Spleen (tissue), 11 donors: ENCODE measurements at regions not wholly inside any gene's neighbourhood (a gene's known extent, or its start where the extent isn't known, plus 50 kb on each side); places are given as distances from the start of the nearest gene placed in this dataset.

ENCODE experiments used
- DNase-seq: peaks from one replicate; pipeline ENCODE4 v3.0.0-alpha.2; 2020
- H3K27ac ChIP-seq, 8 donors: fragments of 200-600 bp; sonication (generic) in 7 of 8; 1 replicate in 4 of 8; 2 replicates in 4 of 8; pipeline versions ENCODE4 v1.5.0 to v1.8.0; 2016 to 2021; ENCODE audit warnings: inconsistent platforms in 4 of 8, mild to moderate bottlenecking in 4 of 8, moderate library complexity in 1 of 8
- H3K27me3 ChIP-seq, 7 donors: fragments of 200-600 bp; sonication (generic) in 6 of 7; replicated peaks in 1 of 7; 1 replicate in 4 of 7; 2 replicates in 3 of 7; pipeline versions ENCODE4 v1.5.0 to v1.8.0; 2016 to 2021; ENCODE audit warnings: inconsistent platforms in 3 of 7, mild to moderate bottlenecking in 1 of 7
- H3K36me3 ChIP-seq, 6 donors: fragments of 200-600 bp; sonication (generic) in 5 of 6; 1 replicate in 4 of 6; 2 replicates in 2 of 6; pipeline versions ENCODE4 v1.5.0 to v1.8.0; 2016 to 2021; ENCODE audit warnings: inconsistent platforms in 2 of 6
- H3K4me1 ChIP-seq, 6 donors: fragments of 200-600 bp; sonication (generic) in 5 of 6; 1 replicate in 3 of 6; 2 replicates in 3 of 6; pipeline versions ENCODE4 v1.5.0 to v1.8.0; 2016 to 2021; ENCODE audit warnings: inconsistent platforms in 3 of 6
- H3K4me3 ChIP-seq, 8 donors: fragments of 200-600 bp; sonication (generic) in 7 of 8; 1 replicate in 4 of 8; 2 replicates in 4 of 8; pipeline versions ENCODE4 v1.5.0 to v1.8.0; 2016 to 2021; ENCODE audit warnings: inconsistent platforms in 4 of 8, mild to moderate bottlenecking in 4 of 8, moderate library complexity in 2 of 8
- H3K9me3 ChIP-seq, 8 donors: fragments of 200-600 bp; sonication (generic) in 7 of 8; 1 replicate in 4 of 8; 2 replicates in 4 of 8; pipeline versions ENCODE4 v1.5.0 to v1.8.0; 2016 to 2021; ENCODE audit warnings: inconsistent platforms in 4 of 8
- CTCF ChIP-seq, 11 experiments: fragments of 200-600 bp in 7 of 11; fragments of 450-650 bp in 4 of 11; sonication (generic) in 4 of 11; IDR thresholded peaks in 8 of 11; conservative IDR thresholded peaks in 3 of 11; 1 replicate in 7 of 11; 2 replicates in 4 of 11; pipeline versions ENCODE4 v1.4.0 to v1.8.0; 2016 to 2021; ENCODE audit warnings: antibody characterized with exemption in 11 of 11, inconsistent platforms in 4 of 11, mild to moderate bottlenecking in 1 of 11
- POLR2A ChIP-seq, 3 donors: fragments of 450-650 bp; IDR thresholded peaks; one replicate each; pipeline ENCODE4 v1.5.1; 2017; ENCODE audit warnings: antibody characterized with exemption in 3 of 3, mild to moderate bottlenecking in 1 of 3
- POLR2AphosphoS5 ChIP-seq, 3 donors: sonication (generic); formaldehyde crosslinking; IDR thresholded peaks; one replicate each; pipeline ENCODE4 v1.5.1; 2017; ENCODE audit warnings: antibody characterized with exemption in 3 of 3
- WGBS, 5 donors: extraction: QIAGEN DNeasy Blood & Tissue Kit in 3 of 5; methylation state at CpG; one replicate each; pipeline versions ENCODE4 v1.1.5 to v1.1.7; 2013 to 2018; 5-methylcytosine and 5-hydroxymethylcytosine counted together
- intact Hi-C: fragments of 100-400 bp; cut with DNase I; formaldehyde crosslinking; loops from one replicate; pipeline ENCODE4 v1.15.0; 2023; ENCODE audit warnings: low total_unique reads
- donor health status: healthy with polysubstance abuse.
- donor health status: DM: no; HTN: no; CAD: no; lungs with moderate emphysema.
- donor health status: DM: no; HTN: no; CAD: no.
- donor health status: Bipolar disorder and iron deficiency.
- donor health status: healthy.
- donor health status: DM: no; HTN: no; CAD: no.
- donor health status: DM: yes; HTN: yes; CAD: no.

- WGBS, 5 donors, result 76 to 91% (median 85%) methylated on average over 1 of the region's 1 CpG
- intact Hi-C loops, result no loop called here
These were observed 1016.0 kb downstream of the ARAP2 start for GRCh38 chr4:35228313-35228712.

DNA sequence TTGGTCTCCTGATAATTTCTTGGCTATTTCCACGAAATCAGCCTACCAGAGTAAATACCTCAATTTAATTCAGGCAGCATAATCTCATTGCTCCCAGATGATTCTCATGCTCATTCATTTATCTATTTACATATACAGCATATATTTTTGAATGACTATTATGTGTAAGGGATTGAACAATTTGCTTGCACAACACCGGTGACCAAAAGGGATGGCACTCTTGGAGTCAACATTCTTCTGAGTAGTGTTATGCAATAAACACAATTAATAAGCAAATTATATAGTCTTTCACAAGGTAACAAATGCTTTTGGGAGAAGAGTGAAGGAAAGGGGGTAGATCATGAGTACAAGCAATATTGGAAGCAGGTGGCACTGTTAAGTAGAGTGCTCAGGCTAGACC lies 1015.3 kb downstream of the ARAP2 start:
- H3K27ac ChIP-seq, result no peak overlapping the region
- H3K36me3 ChIP-seq, result no peaks in the 10 kb centered on the region
- no peak overlapping the region for H3K4me3 ChIP-seq
- intact Hi-C loops, result no loop called here
- H3K27me3 ChIP-seq, result no peaks in the 10 kb centered on the region
- no peaks in the 10 kb centered on the region for H3K4me1 ChIP-seq
- 63 to 84% (median 67%) methylated on average over 2 of the region's 2 CpGs for WGBS, 5 donors
- DNase-seq, result no peak
- H3K9me3 ChIP-seq, result peaks cover 0 to 5% (median 0%) of the 10 kb centered on the region in 8 donors
- TF ChIP-seq CTCF (IDR thresholded peaks at IDR 0.05 in 8 of 11, conservative IDR thresholded peaks at IDR 0.05 in 3 of 11) (no peak), POLR2A (IDR thresholded peaks at IDR 0.05) (no peak), POLR2AphosphoS5 (IDR thresholded peaks at IDR 0.05) (no peak)

More at GRCh38 chr4:35228313-35228712, 1016.0 kb downstream of the ARAP2 start:
- Histone ChIP-seq H3K27ac (no peak overlapping the region), H3K4me1 (no peaks in the 10 kb centered on the region), H3K9me3 (no peaks in the 10 kb centered on the region), H3K36me3 (no peaks in the 10 kb centered on the region), H3K27me3 (no peaks in the 10 kb centered on the region), H3K4me3 (no peak overlapping the region)
- no peak for DNase-seq
- TF ChIP-seq POLR2AphosphoS5 (IDR thresholded peaks at IDR 0.05), result no peak
- no peak for TF ChIP-seq POLR2A (IDR thresholded peaks at IDR 0.05)
- TF ChIP-seq CTCF (IDR thresholded peaks at IDR 0.05 in 8 of 11, conservative IDR thresholded peaks at IDR 0.05 in 3 of 11), result no peak

- no peaks in the 10 kb centered on the region for H3K36me3 ChIP-seq
- no peak for DNase-seq
- H3K4me3 ChIP-seq, result no peak overlapping the region
- no peaks in the 10 kb centered on the region for H3K4me1 ChIP-seq
- H3K9me3 ChIP-seq, result peaks cover 0 to 33% (median 21%) of the 10 kb centered on the region in 8 donors
- no peaks in the 10 kb centered on the region for H3K27me3 ChIP-seq
- intact Hi-C loops, result no loop called here
- no peak for TF ChIP-seq POLR2AphosphoS5 (IDR thresholded peaks at IDR 0.05)
- TF ChIP-seq POLR2A (IDR thresholded peaks at IDR 0.05), result no peak
- no peak for TF ChIP-seq CTCF (IDR thresholded peaks at IDR 0.05 in 8 of 11, conservative IDR thresholded peaks at IDR 0.05 in 3 of 11)
- no peak overlapping the region for H3K27ac ChIP-seq
- WGBS, 5 donors, result 62 to 71% (median 67%) methylated on average over 4 of the region's 4 CpGs
These were observed 1006.4 kb downstream of the ARAP2 start for GRCh38 chr4:35237924-35238323.

DNA sequence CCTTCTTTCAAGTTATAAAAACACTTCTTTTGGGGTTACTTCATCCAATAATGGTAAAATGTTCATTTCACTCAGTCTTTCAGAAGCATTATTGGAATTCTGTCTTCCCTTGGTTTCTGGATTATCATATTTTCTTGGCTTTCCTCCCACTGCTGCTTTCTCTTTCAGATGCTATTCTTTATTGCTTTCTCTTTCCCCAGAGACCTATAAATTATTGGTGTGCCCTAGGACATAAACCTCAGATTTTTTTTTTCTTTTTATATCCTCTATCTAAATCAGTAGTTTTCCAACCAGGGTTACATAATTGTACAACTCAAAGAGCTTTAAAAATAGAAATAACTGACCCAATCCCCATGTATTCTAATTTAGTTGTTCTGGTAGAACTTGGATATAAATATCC lies 1005.5 kb downstream of the ARAP2 start:
- no peak overlapping the region for H3K4me3 ChIP-seq
- peaks cover 0 to 30% (median 21%) of the 10 kb centered on the region in 8 donors for H3K9me3 ChIP-seq
- H3K27me3 ChIP-seq, result no peaks in the 10 kb centered on the region
- intact Hi-C loops, result no loop called here
- H3K4me1 ChIP-seq, result no peaks in the 10 kb centered on the region
- no peak overlapping the region for H3K27ac ChIP-seq
- DNase-seq, result no peak
- TF ChIP-seq POLR2AphosphoS5 (IDR thresholded peaks at IDR 0.05) (no peak), POLR2A (IDR thresholded peaks at IDR 0.05) (no peak), CTCF (IDR thresholded peaks at IDR 0.05 in 8 of 11, conservative IDR thresholded peaks at IDR 0.05 in 3 of 11) (no peak)
- H3K36me3 ChIP-seq, result no peaks in the 10 kb centered on the region
